ENCODE measurements at regions not wholly inside any gene's neighbourhood (a gene's known extent, or its start where the extent isn't known, plus 50 kb on each side); places are given as distances from the start of the nearest gene placed in this dataset.
"Not testable (repeated sequence)": the region's sequence is repeated elsewhere in the genome, so short reads cannot be mapped to it uniquely, and the experiment has no call there.

DNA sequence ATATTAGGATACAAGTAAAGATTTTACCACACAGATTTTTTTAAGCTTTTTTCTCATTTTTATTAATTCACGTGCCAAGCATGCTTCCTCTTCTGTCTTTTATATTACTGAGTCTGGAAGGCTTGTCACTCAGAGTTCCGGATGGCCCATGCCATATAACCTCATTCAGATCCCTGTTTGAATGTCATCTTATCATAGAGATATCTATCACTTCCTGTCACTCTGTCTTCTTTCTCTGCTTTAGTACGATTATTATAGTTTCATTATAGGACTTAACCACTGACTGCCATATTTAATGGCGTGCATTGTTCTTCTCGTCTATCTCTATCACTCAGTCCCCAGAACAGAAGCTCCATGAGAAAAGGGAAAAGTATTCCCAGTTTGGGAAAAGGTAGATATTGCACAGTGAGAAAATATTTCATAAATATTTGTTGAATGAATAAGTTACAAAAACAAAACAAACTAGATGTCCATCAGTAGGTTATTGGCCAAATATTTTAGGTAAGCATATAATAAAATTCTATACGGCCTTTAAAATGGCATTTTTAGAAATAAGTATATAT is 296.9 kb upstream of the GOT2 start:
- H3K4me3 Mint-ChIP-seq: no peak overlapping the region
- H3K36me3 Mint-ChIP-seq: no peaks in the 10 kb centered on the region
- no peaks in the 10 kb centered on the region for H3K9me3 Mint-ChIP-seq
- peaks cover 6% of the 10 kb centered on the region for H3K27me3 Mint-ChIP-seq (ENCODE audit: low read depth)
- no peaks in the 10 kb centered on the region for H3K4me1 Mint-ChIP-seq
- H3K27ac Mint-ChIP-seq: no peak overlapping the region
- no peak for TF ChIP-seq CTCF (IDR thresholded peaks at IDR 0.05; ENCODE audit: unreplicated experiment)
- no peak for DNase-seq (ENCODE audit: low spot score in 2 of 2, unreplicated experiment in 2 of 2)

GRCh38 chr16:59021751-59022150 is 287.6 kb upstream of the GOT2 start:
- TF ChIP-seq CTCF (IDR thresholded peaks at IDR 0.05; ENCODE audit: unreplicated experiment): no peak
- no peak overlapping the region for H3K4me3 Mint-ChIP-seq
- peaks cover 12% of the 10 kb centered on the region for H3K9me3 Mint-ChIP-seq
- H3K4me1 Mint-ChIP-seq: no peaks in the 10 kb centered on the region
- H3K27ac Mint-ChIP-seq: no peak overlapping the region
- peaks cover 10% of the 10 kb centered on the region for H3K27me3 Mint-ChIP-seq (ENCODE audit: low read depth)
- H3K36me3 Mint-ChIP-seq: no peaks in the 10 kb centered on the region
- DNase-seq (ENCODE audit: low spot score in 2 of 2, unreplicated experiment in 2 of 2): no peak

DNA sequence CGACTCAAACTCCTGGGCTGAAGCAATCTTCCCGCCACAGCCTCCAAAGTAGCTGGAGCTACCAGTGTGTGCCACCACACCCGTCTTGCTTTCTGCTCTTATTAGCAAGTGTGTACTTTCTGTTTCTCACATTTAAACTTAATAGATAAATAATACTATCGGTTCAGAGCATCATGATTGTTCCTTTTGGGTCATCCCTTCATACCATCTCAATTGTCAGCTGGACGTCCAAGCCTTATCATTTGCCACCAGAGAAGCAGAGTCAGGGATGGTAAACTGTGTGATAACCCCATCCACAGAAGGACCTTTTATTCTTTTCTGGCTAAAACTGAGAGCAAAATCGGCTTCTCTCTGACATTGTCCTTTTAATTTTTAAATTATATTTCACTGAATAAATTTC is 279.8 kb upstream of the GOT2 start:
- TF ChIP-seq CTCF (IDR thresholded peaks at IDR 0.05; ENCODE audit: unreplicated experiment): no peak
- Mint-ChIP-seq H3K4me3 (no peak overlapping the region), H3K27me3 (ENCODE audit: low read depth) (peaks cover 2% of the 10 kb centered on the region), H3K9me3 (peaks cover 8% of the 10 kb centered on the region), H3K36me3 (no peaks in the 10 kb centered on the region), H3K27ac (no peak overlapping the region), H3K4me1 (no peaks in the 10 kb centered on the region)
- DNase-seq (ENCODE audit: low spot score in 2 of 2, unreplicated experiment in 2 of 2): no peak

DNA sequence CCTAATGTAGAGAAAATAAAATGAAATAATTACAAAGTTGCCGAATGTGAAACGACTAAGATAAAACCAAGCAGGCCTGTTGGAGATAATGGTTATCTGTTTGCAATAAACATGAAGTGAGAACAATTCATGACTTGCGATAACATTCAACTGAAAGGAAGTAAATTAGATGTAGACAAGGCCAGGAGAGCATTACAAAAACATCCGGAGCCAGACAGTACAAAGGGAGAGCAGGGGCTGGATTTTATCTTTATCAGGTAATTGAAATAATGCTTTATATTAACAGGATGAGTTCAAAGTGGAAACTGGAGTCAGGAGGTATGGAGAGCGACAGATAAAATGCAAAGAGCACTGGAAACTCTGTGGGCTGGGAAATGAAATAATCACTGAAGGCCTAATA is 265.6 kb upstream of the GOT2 start:
- Mint-ChIP-seq H3K4me1 (peaks cover 4% of the 10 kb centered on the region), H3K4me3 (no peak overlapping the region)

DNA sequence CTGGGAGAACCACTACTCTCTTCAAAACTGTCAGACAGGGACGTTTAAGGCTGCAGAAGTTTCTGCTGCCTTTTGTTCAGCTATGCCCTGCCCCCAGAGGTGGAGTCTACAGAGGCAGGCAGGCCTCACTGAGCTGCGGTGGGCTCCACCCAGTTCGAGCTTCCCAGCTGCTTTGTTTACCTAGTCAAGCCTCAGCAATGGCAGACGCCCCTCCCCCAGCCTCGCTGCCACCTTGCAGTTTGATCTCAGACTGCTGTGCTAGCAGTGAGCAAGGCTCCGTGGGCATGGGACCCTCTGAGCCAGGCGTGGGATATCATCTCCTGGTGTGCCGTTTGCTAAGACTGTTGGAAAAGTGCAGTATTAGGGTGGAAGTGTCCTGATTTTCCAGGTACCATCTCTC is 258.6 kb upstream of the GOT2 start:
- DNase-seq (ENCODE audit: low spot score in 2 of 2, unreplicated experiment in 2 of 2); H3K36me3 Mint-ChIP-seq; H3K27me3 Mint-ChIP-seq (ENCODE audit: low read depth); H3K4me3 Mint-ChIP-seq; H3K27ac Mint-ChIP-seq; H3K4me1 Mint-ChIP-seq: not testable (repeated sequence)
- H3K9me3 Mint-ChIP-seq: peaks cover 53% of the 10 kb centered on the region

More for the DNA sequence above, 265.6 kb upstream of the GOT2 start:
- no peak for DNase-seq (ENCODE audit: low spot score in 2 of 2, unreplicated experiment in 2 of 2)
- TF ChIP-seq CTCF (IDR thresholded peaks at IDR 0.05; ENCODE audit: unreplicated experiment): no peak
- H3K27me3 Mint-ChIP-seq (ENCODE audit: low read depth): no peaks in the 10 kb centered on the region
- no peak overlapping the region for H3K27ac Mint-ChIP-seq
- no peaks in the 10 kb centered on the region for H3K36me3 Mint-ChIP-seq
- peaks cover 6% of the 10 kb centered on the region for H3K9me3 Mint-ChIP-seq

DNA sequence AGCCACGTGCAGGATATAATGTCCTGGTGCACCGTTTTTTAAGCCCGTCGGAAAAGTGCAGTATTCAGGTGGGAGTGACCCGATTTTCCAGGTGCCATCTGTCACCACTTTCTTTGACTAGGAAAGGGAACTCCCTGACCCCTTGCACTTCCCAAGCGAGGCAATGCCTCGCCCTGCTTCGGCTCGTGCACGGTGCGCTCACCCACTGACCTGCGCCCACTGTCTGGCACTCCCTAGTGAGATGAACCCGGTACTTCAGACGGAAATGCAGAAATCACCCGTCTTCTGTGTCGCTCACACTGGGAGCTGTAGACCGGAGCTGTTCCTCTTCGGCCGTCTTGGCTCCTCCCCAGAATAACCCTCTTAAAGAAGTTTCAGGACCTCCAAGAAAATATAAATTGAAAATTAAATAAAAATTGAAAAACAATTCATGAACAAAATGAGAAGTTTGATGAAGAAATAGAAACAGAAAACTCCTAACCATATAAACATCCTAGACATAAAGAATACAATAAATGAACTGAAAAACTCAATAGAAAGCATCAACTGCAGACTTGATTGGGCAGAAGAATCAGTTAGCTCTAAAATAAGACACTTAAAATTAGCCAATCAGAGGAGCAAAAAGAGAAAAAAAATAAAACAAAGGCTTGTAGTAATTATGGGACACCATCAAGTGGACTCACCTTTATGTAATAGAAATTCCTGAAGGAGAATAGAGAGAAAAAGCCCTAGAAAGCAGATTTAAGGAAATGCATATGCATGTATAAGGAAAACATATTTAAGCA is 249.3 kb upstream of the GOT2 start:
- H3K4me3 Mint-ChIP-seq; H3K4me1 Mint-ChIP-seq; DNase-seq (ENCODE audit: low spot score in 2 of 2, unreplicated experiment in 2 of 2); H3K36me3 Mint-ChIP-seq; H3K27me3 Mint-ChIP-seq (ENCODE audit: low read depth); H3K27ac Mint-ChIP-seq: not testable (repeated sequence)
- peaks cover 25% of the 10 kb centered on the region for H3K9me3 Mint-ChIP-seq
